ENCODE measurements at regions not wholly inside any gene's neighbourhood (a gene's known extent, or its start where the extent isn't known, plus 50 kb on each side); places are given as distances from the start of the nearest gene placed in this dataset.

- H3K4me1 Mint-ChIP-seq = no peaks in the 10 kb centered on the region
Observed at GRCh38 chr5:68371607-68372006, 156.1 kb downstream of the PIK3R1 start.

More at GRCh38 chr5:68371607-68372006, 156.1 kb downstream of the PIK3R1 start:
- H3K4me1 ChIP-seq (ENCODE audit: insufficient read depth) = no peaks in the 10 kb centered on the region
- no peak overlapping the region for H3K4me3 ChIP-seq
- H3F3A ChIP-seq (replicated peaks; ENCODE audit: low read depth) = no peaks in the 10 kb centered on the region
- no peak for ATAC-seq
- no peaks in the 10 kb centered on the region for H3K79me2 ChIP-seq (replicated peaks; ENCODE audit: insufficient read depth)
- H3K36me3 Mint-ChIP-seq (ENCODE audit: low read depth) = no peaks in the 10 kb centered on the region
- no peak overlapping the region for H3K4me2 ChIP-seq
- H3K27me3 Mint-ChIP-seq (ENCODE audit: insufficient read depth, low read depth, poor library complexity) = peaks cover 4% of the 10 kb centered on the region
- H3K9me2 ChIP-seq (ENCODE audit: insufficient read depth) = 0 out of 2 replicates have a peak, but pooled peaks cover 7% of the 10 kb centered on the region
- H3K4me3 Mint-ChIP-seq = no peak overlapping the region
- H3K27ac Mint-ChIP-seq = no peak overlapping the region
- H3K9me3 Mint-ChIP-seq = no peaks in the 10 kb centered on the region
- no peaks in the 10 kb centered on the region for H3K27me3 ChIP-seq (ENCODE audit: insufficient read depth)
- no peaks in the 10 kb centered on the region for H3K36me3 ChIP-seq (ENCODE audit: insufficient read depth)
- H4K20me1 ChIP-seq (replicated peaks; ENCODE audit: insufficient read depth) = no peaks in the 10 kb centered on the region
- TF ChIP-seq ZNF462 (CRISPR knock-in tag; IDR thresholded peaks at IDR 0.05) (no peak), ETS1 (IDR thresholded peaks at IDR 0.05) (no peak), POLR2AphosphoS5 (IDR thresholded peaks at IDR 0.05; ENCODE audit: low read depth) (no peak), JUNB (IDR thresholded peaks at IDR 0.05; ENCODE audit: unreplicated experiment) (no peak)
- DNase-seq (ENCODE audit: low spot score) = no peak
- H3K27ac ChIP-seq (ENCODE audit: low read depth) = no peak overlapping the region
- H2AFZ ChIP-seq = no peak overlapping the region

All from GM23338 (cell line).